RWPE2 (cell line): ENCODE measurements at regions not wholly inside any gene's neighbourhood (a gene's known extent, or its start where the extent isn't known, plus 50 kb on each side); places are given as distances from the start of the nearest gene placed in this dataset.
"Not testable (repeated sequence)": the region's sequence is repeated elsewhere in the genome, so short reads cannot be mapped to it uniquely, and the experiment has no call there.

Experiments
- ATAC-seq: fragments of 200-7000 bp; cut with Tn5 transposase; 3 replicates; pipeline ENCODE4 v1.9.1; 2021; ENCODE audit warnings: low read depth
- DNase-seq: peaks from one replicate; pipeline ENCODE4 v3.0.0-alpha.2; 2020; ENCODE audit warnings: low spot score
- H3K27ac ChIP-seq: fragments of 450-650 bp; 2 replicates; pipeline ENCODE4 v1.5.1; 2017; ENCODE audit warnings: mild to moderate bottlenecking; ENCODE audit not compliant: poor library complexity, severe bottlenecking
- H3K27me3 ChIP-seq: fragments of 250-450 bp; sonication (Bioruptor Pico); 2 replicates; pipeline ENCODE4 v1.5.1; 2021; ENCODE audit warnings: mild to moderate bottlenecking, moderate library complexity; ENCODE audit not compliant: insufficient read depth, poor library complexity, severe bottlenecking
- H3K36me3 ChIP-seq: fragments of 250-450 bp; sonication (Bioruptor Pico); 2 replicates; pipeline ENCODE4 v1.5.1; 2020; ENCODE audit warnings: low read depth, mild to moderate bottlenecking, moderate library complexity
- H3K4me1 ChIP-seq: fragments of 250-450 bp; sonication (Bioruptor Pico); 2 replicates; pipeline ENCODE4 v1.5.1; 2021; ENCODE audit warnings: mild to moderate bottlenecking, moderate library complexity; ENCODE audit not compliant: insufficient read depth, poor library complexity, severe bottlenecking
- H3K4me3 ChIP-seq: fragments of 250-450 bp; sonication (Bioruptor Pico); 2 replicates; pipeline ENCODE4 v1.5.1; 2021; ENCODE audit warnings: mild to moderate bottlenecking, moderate library complexity; ENCODE audit not compliant: severe bottlenecking
- H3K9me3 ChIP-seq: fragments of 250-450 bp; sonication (Bioruptor Pico); 2 replicates; pipeline ENCODE4 v1.5.1; 2021; ENCODE audit warnings: mild to moderate bottlenecking, moderate library complexity; ENCODE audit not compliant: severe bottlenecking
- TF ChIP-seq, protein P1 (sequence below): fragments of 450-650 bp; IDR thresholded peaks from one replicate; pipeline ENCODE4 v1.5.1; 2017; ENCODE audit warnings: mild to moderate bottlenecking, moderate library complexity; ENCODE audit not compliant: poor library complexity, severe bottlenecking

DNA sequence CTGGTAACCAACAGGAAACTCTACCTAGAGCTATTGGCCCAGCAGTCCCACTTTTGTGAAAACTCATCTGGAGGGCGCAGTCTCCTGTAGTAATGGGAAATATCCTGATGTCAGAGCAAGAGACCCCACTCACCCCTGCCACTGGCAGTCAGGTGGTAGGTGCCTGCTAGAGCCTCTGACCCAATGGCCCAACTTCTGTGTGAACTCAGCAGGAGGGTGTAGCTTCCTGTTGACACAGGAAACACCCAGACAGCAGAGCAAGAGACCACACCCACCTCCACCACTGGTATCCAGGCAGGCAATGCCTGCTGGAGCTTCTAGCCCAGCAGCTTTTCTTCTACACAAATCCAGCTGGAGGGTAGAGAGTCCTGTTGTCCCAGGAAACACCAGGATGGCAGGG is 1176.8 kb upstream of the PRR20A start:
- ATAC-seq (no peak), DNase-seq (no peak)
- H3K9me3 ChIP-seq = no peaks in the 10 kb centered on the region
- TF ChIP-seq, protein P1, sequence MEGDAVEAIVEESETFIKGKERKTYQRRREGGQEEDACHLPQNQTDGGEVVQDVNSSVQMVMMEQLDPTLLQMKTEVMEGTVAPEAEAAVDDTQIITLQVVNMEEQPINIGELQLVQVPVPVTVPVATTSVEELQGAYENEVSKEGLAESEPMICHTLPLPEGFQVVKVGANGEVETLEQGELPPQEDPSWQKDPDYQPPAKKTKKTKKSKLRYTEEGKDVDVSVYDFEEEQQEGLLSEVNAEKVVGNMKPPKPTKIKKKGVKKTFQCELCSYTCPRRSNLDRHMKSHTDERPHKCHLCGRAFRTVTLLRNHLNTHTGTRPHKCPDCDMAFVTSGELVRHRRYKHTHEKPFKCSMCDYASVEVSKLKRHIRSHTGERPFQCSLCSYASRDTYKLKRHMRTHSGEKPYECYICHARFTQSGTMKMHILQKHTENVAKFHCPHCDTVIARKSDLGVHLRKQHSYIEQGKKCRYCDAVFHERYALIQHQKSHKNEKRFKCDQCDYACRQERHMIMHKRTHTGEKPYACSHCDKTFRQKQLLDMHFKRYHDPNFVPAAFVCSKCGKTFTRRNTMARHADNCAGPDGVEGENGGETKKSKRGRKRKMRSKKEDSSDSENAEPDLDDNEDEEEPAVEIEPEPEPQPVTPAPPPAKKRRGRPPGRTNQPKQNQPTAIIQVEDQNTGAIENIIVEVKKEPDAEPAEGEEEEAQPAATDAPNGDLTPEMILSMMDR = no peak
- no peaks in the 10 kb centered on the region for H3K36me3 ChIP-seq
- H3K4me1 ChIP-seq = no peaks in the 10 kb centered on the region
- no peak overlapping the region for H3K4me3 ChIP-seq
- H3K27ac ChIP-seq = no peak overlapping the region
- H3K27me3 ChIP-seq = no peaks in the 10 kb centered on the region

DNA sequence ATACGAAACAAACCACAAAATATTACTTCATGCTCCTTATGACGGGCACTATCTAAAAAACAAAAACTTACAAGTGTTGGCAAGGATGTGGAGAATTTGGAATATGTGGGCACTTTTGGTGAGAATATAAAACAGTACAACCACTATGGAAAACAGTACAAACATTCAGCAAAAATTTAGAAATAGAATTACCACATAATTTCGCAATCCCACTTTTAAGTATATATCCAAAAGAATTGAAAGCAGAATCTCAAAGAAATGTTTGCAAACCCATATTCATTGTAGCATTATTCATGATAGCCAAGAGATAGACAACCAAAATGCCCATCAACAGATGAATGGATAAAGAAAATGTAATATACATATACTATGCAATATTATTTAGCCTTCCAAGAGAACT is 1173.7 kb upstream of the PRR20A start:
- Histone ChIP-seq H3K36me3 (no peaks in the 10 kb centered on the region), H3K27ac (no peak overlapping the region), H3K4me1 (no peaks in the 10 kb centered on the region), H3K27me3 (no peaks in the 10 kb centered on the region), H3K9me3 (no peaks in the 10 kb centered on the region), H3K4me3 (no peak overlapping the region)
- TF ChIP-seq, protein P1 = no peak
- ATAC-seq (no peak), DNase-seq (no peak)

DNA sequence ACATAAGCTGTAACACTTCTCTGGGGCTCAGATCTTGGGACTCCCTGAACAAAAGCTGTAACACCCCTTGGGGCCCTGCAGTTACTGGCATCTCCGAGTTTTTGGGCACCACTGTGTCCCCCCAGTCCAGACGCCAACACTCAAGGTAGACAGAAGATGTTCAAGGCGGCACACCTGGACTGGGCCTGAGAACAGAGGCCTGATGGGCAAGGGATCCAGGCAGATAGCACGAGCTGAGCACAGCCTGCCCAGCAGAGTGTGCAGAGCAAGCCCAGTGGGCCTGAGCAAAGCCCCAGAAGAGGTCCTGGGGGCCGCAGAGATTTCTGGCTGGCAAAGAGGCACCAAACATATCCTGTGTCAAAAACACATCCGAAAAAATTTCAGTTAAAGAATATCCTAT is 1163.3 kb upstream of the PRR20A start:
- Histone ChIP-seq H3K4me1 (no peaks in the 10 kb centered on the region), H3K4me3 (no peak overlapping the region)

DNA sequence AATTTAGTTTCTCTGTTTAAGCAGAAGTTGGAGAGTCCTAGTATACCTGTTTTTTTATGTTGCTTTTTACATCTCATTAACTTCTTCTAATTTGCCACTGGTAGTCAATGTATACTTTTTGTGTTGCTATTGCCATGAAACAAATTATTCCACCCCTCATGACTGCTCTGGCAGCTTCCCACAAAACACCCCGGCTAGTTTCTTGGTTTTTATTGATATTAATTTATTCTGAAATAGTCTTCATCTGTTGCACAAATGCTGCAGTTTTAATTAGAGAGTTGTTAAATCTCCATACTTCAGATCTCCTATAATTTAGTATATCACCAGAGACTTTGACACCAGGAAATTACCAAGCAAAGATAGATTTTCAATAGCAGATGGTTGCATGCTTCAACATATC is 1159.3 kb upstream of the PRR20A start:
- TF ChIP-seq, protein P1 = no peak
- H3K27me3 ChIP-seq = no peaks in the 10 kb centered on the region
- DNase-seq (no peak), ATAC-seq (no peak)
- H3K36me3 ChIP-seq = no peaks in the 10 kb centered on the region
- peaks cover 3% of the 10 kb centered on the region for H3K9me3 ChIP-seq
- H3K27ac ChIP-seq = no peak overlapping the region
- H3K4me3 ChIP-seq = no peak overlapping the region
- H3K4me1 ChIP-seq = no peaks in the 10 kb centered on the region

More for the DNA sequence above, 1163.3 kb upstream of the PRR20A start:
- Histone ChIP-seq H3K27ac (no peak overlapping the region), H3K36me3 (no peaks in the 10 kb centered on the region), H3K27me3 (no peaks in the 10 kb centered on the region), H3K9me3 (peaks cover 3% of the 10 kb centered on the region)
- TF ChIP-seq, protein P1 = no peak
- DNase-seq (no peak), ATAC-seq (no peak)

DNA sequence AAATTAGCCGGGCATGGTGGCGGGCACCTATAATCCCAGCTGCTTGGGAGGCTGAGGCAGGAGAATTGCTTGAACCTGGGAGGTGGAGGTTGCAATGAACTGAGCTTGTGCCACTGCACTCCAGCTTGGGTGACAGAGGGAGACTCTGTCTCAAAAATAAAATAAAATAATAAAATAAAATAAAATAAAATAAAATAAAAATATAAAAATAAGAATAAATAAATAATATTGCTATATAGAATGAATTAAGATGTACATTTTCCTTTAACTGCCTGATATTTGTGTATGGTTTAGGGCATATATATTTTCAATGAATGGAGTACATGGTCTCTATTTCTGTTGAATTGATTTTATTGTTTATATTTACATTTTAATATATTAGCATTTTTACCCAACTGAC is 1156.7 kb upstream of the PRR20A start:
- H3K36me3 ChIP-seq, H3K4me3 ChIP-seq, H3K9me3 ChIP-seq, H3K27me3 ChIP-seq, ATAC-seq, DNase-seq, H3K27ac ChIP-seq, H3K4me1 ChIP-seq: not testable (repeated sequence)

DNA sequence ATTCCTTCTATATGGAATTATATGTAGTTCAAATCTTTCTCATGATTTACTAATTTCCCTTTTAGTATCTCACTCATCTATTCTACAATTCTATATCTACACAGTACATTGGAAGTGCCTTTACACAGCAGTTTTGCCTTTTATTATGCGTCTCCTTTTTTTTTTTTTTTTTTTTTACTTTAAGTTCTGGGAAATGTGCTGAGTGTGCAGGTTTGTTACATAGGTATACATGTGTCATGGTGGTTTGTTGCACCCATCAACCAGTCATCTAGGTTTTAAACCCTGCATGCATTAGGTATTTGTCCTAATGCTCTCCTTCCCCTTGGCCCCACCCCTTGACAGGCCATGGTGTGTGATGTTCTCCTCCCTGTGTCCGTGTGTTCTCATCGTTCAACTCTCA is 1150.1 kb upstream of the PRR20A start:
- no peak overlapping the region for H3K27ac ChIP-seq
- TF ChIP-seq, protein P1 = no peak
- no peak for DNase-seq
- no peaks in the 10 kb centered on the region for H3K9me3 ChIP-seq
- H3K4me1 ChIP-seq = no peaks in the 10 kb centered on the region
- peaks cover 10% of the 10 kb centered on the region for H3K27me3 ChIP-seq
- no peak for ATAC-seq
- H3K4me3 ChIP-seq = no peak overlapping the region
- no peaks in the 10 kb centered on the region for H3K36me3 ChIP-seq
